Adrenal gland (tissue), 5 donors: ENCODE measurements at regions not wholly inside any gene's neighbourhood (a gene's known extent, or its start where the extent isn't known, plus 50 kb on each side); places are given as distances from the start of the nearest gene placed in this dataset.

Experiments
- POLR2A ChIP-seq, 2 donors: fragments of 450-650 bp; IDR thresholded peaks; one replicate each; pipeline ENCODE4 v1.6.1; 2017; ENCODE audit warnings: antibody characterized with exemption in 2 of 2, mild to moderate bottlenecking in 2 of 2, moderate library complexity in 1 of 2
- TF ChIP-seq, protein P1 (sequence below), 6 experiments: fragments of 450-650 bp in 4 of 6; fragments of 200-600 bp in 2 of 6; sonication (generic) in 1 of 6; IDR thresholded peaks; 1 replicate in 5 of 6; 2 replicates in 1 of 6; pipeline versions ENCODE4 v1.5.1 to v1.8.0; 2016 to 2021; ENCODE audit warnings: antibody characterized with exemption in 6 of 6, mild to moderate bottlenecking in 2 of 6, moderate library complexity in 1 of 6
- donor health status: DM: no; HTN: no; CAD: no.

DNA sequence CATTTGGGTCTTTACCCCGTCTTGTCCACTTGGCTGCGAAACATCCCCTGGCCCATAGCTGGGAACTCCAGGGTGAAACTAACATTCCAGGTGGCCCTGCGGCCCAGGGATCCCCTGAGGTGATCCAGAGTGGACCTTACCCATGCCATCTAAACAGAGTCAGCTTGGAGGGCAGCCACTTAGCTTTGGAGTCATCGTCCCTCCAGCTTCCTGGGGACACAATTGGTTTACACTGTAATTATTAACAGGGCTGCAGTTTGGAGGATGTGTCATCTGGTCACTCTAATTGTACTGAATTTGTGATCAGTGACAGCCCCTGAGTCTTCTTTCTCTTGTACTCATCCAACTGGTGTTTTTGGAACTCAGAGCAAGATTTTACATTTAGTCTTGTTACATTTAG, 149.9 kb downstream of the ENGASE start:
- TF ChIP-seq, protein P1, sequence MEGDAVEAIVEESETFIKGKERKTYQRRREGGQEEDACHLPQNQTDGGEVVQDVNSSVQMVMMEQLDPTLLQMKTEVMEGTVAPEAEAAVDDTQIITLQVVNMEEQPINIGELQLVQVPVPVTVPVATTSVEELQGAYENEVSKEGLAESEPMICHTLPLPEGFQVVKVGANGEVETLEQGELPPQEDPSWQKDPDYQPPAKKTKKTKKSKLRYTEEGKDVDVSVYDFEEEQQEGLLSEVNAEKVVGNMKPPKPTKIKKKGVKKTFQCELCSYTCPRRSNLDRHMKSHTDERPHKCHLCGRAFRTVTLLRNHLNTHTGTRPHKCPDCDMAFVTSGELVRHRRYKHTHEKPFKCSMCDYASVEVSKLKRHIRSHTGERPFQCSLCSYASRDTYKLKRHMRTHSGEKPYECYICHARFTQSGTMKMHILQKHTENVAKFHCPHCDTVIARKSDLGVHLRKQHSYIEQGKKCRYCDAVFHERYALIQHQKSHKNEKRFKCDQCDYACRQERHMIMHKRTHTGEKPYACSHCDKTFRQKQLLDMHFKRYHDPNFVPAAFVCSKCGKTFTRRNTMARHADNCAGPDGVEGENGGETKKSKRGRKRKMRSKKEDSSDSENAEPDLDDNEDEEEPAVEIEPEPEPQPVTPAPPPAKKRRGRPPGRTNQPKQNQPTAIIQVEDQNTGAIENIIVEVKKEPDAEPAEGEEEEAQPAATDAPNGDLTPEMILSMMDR (IDR thresholded peaks at IDR 0.05), result no peak
- no peak for TF ChIP-seq POLR2A (IDR thresholded peaks at IDR 0.05)
